Skin epidermis (tissue), 12 donors: ENCODE measurements at regions not wholly inside any gene's neighbourhood (a gene's known extent, or its start where the extent isn't known, plus 50 kb on each side); places are given as distances from the start of the nearest gene placed in this dataset.
"Not testable (repeated sequence)": the region's sequence is repeated elsewhere in the genome, so short reads cannot be mapped to it uniquely, and the experiment has no call there.

Experiments used
- H3K27ac ChIP-seq, 21 experiments: fragments of 200-600 bp; sonication (generic) in 11 of 21; one replicate each; pipeline ENCODE4 v1.5.0; 2020; ENCODE audit warnings: mild to moderate bottlenecking in 3 of 21, inconsistent platforms in 2 of 21, moderate library complexity in 2 of 21
- H3K4me3 ChIP-seq, 7 experiments: fragments of 200-600 bp; sonication (generic) in 2 of 7; one replicate each; pipeline ENCODE4 v1.5.0; 2020; ENCODE audit warnings: inconsistent platforms in 2 of 7, mild to moderate bottlenecking in 2 of 7, moderate library complexity in 1 of 7

GRCh38 chr3:88282528-88283241, 132.9 kb downstream of the C3orf38 start:
- Histone ChIP-seq H3K4me3 (no peak overlapping the region), H3K27ac (no peak overlapping the region)

GRCh38 chr3:88283242-88283592, 133.5 kb downstream of the C3orf38 start:
- H3K4me3 ChIP-seq: no peak overlapping the region
- H3K27ac ChIP-seq: no peak overlapping the region

GRCh38 chr3:88291486-88291885, 141.7 kb downstream of the C3orf38 start:
- H3K27ac ChIP-seq: no peak overlapping the region
- H3K4me3 ChIP-seq: no peak overlapping the region

- Histone ChIP-seq H3K4me3 (no peak overlapping the region), H3K27ac (no peak overlapping the region)
These were observed 148.4 kb downstream of the C3orf38 start for GRCh38 chr3:88298189-88298588.

GRCh38 chr3:88301273-88301995, 151.7 kb downstream of the C3orf38 start:
- H3K4me3 ChIP-seq: no peak overlapping the region
- H3K27ac ChIP-seq: no peak overlapping the region

GRCh38 chr3:88301996-88302393, 152.2 kb downstream of the C3orf38 start:
- no peak overlapping the region for H3K27ac ChIP-seq
- no peak overlapping the region for H3K4me3 ChIP-seq

- H3K27ac ChIP-seq, H3K4me3 ChIP-seq: not testable (repeated sequence)
These were observed 153.7 kb downstream of the C3orf38 start for GRCh38 chr3:88303331-88303904.

- H3K4me3 ChIP-seq: no peak overlapping the region
These were observed 157.9 kb downstream of the C3orf38 start for GRCh38 chr3:88307666-88308065.

GRCh38 chr3:88311826-88312225, 162.1 kb downstream of the C3orf38 start:
- no peak overlapping the region for H3K4me3 ChIP-seq
- H3K27ac ChIP-seq: no peak overlapping the region

More at GRCh38 chr3:88307666-88308065, 157.9 kb downstream of the C3orf38 start:
- no peak overlapping the region for H3K27ac ChIP-seq

GRCh38 chr3:88312256-88312655, 162.5 kb downstream of the C3orf38 start:
- H3K27ac ChIP-seq: no peak overlapping the region
- H3K4me3 ChIP-seq: no peak overlapping the region

- H3K4me3 ChIP-seq: no peak overlapping the region
- H3K27ac ChIP-seq: no peak overlapping the region
These were observed 168.3 kb downstream of the C3orf38 start for GRCh38 chr3:88318067-88318466.

GRCh38 chr3:88321363-88322050, 171.7 kb downstream of the C3orf38 start:
- Histone ChIP-seq H3K4me3 (no peak overlapping the region), H3K27ac (no peak overlapping the region)

GRCh38 chr3:88324788-88325187, 175.0 kb downstream of the C3orf38 start:
- H3K27ac ChIP-seq: no peak overlapping the region
- no peak overlapping the region for H3K4me3 ChIP-seq

GRCh38 chr3:88334187-88334868, 184.6 kb downstream of the C3orf38 start:
- Histone ChIP-seq H3K27ac (no peak overlapping the region), H3K4me3 (no peak overlapping the region)

- Histone ChIP-seq H3K27ac (no peak overlapping the region), H3K4me3 (no peak overlapping the region)
These were observed 187.1 kb downstream of the C3orf38 start for GRCh38 chr3:88336894-88337293.

GRCh38 chr3:88343264-88343663, 193.5 kb downstream of the C3orf38 start:
- Histone ChIP-seq H3K27ac (no peak overlapping the region), H3K4me3 (no peak overlapping the region)

GRCh38 chr3:88346643-88347042, 196.9 kb downstream of the C3orf38 start:
- no peak overlapping the region for H3K27ac ChIP-seq
- no peak overlapping the region for H3K4me3 ChIP-seq

- Histone ChIP-seq H3K4me3 (no peak overlapping the region), H3K27ac (no peak overlapping the region)
These were observed 212.7 kb downstream of the C3orf38 start for GRCh38 chr3:88362428-88362827.

GRCh38 chr3:88364926-88365325, 215.2 kb downstream of the C3orf38 start:
- Histone ChIP-seq H3K27ac (no peak overlapping the region), H3K4me3 (no peak overlapping the region)

- H3K27ac ChIP-seq: no peak overlapping the region
- H3K4me3 ChIP-seq: no peak overlapping the region
These were observed 219.6 kb downstream of the C3orf38 start for GRCh38 chr3:88369337-88369736.
